HepG2 (cell line): ENCODE measurements at regions not wholly inside any gene's neighbourhood (a gene's known extent, or its start where the extent isn't known, plus 50 kb on each side); places are given as distances from the start of the nearest gene placed in this dataset.

Source experiments
- ATAC-seq: fragments of 200-7000 bp; cut with Tn5 transposase; 3 replicates; pipeline ENCODE4 v1.9.1; 2020; ENCODE audit warnings: mild to moderate bottlenecking, moderate library complexity
- BruUV-seq: library from RNA; stranded (reverse); fragments of 400-500 nt; replicated peaks from 2 replicates; lab custom pipeline; 2021; lab: Mats Ljungman, UMichigan
- CTCF ChIA-PET: fragments of 300-600 bp; formaldehyde crosslinking; extraction: SDS; loops from one replicate; lab custom pipeline; 2021; ENCODE audit warnings: low total read pairs, inconsistent platforms, low intra/inter-chr PET ratio; lab: Yijun Ruan, JAX
- POLR2A ChIA-PET: fragments of 350-600 bp; sonication (Branson Sonifier 250); formaldehyde crosslinking; loops from one replicate; lab custom pipeline; 2020; ENCODE audit warnings: antibody characterized with exemption, inconsistent platforms; lab: Yijun Ruan, JAX
- DNase-seq: peaks from one replicate; pipeline ENCODE4 v3.0.0-alpha.2; 2015; ENCODE audit warnings: low spot score
- FAIRE-seq: peaks from 3 replicates; lab custom pipeline; 2011; peaks lifted over from hg19 to GRCh38; lab: Jason Lieb, UNC
- H2AFZ ChIP-seq: one replicate; pipeline ENCODE4 v1.6.1; 2011; ENCODE audit warnings: low read length, inconsistent platforms
- H3K27ac ChIP-seq: fragments of 300-600 bp; 3 replicates; pipeline ENCODE4 v1.8.0; 2011; ENCODE audit warnings: mixed run types, mild to moderate bottlenecking, mixed read lengths, low read length, inconsistent platforms; ENCODE audit not compliant: insufficient read depth; ENCODE audit errors: extremely low read length
- H3K27me3 ChIP-seq, 2 experiments: fragments of 200-600 bp in 1 of 2; 2 replicates in 1 of 2; 3 replicates in 1 of 2; pipeline versions ENCODE4 v1.6.0 to v1.8.0; 2011; ENCODE audit warnings: low read length in 2 of 2, mild to moderate bottlenecking in 2 of 2, moderate library complexity in 2 of 2, inconsistent platforms in 1 of 2; ENCODE audit not compliant: insufficient read depth in 2 of 2, control insufficient read depth in 1 of 2
- H3K36me3 ChIP-seq, 2 experiments: fragments of 200-600 bp in 1 of 2; replicated peaks in 1 of 2; 2 replicates in 1 of 2; 3 replicates in 1 of 2; pipeline versions ENCODE4 v1.5.1 to v1.8.0; 2011; ENCODE audit warnings: low read length in 2 of 2, inconsistent platforms in 1 of 2; ENCODE audit not compliant: insufficient read depth in 2 of 2, control insufficient read depth in 1 of 2
- H3K4me1 ChIP-seq: 2 replicates; pipeline ENCODE4 v1.5.1; 2012; ENCODE audit warnings: low read length, inconsistent platforms; ENCODE audit not compliant: insufficient read depth
- H3K4me2 ChIP-seq: 2 replicates; pipeline ENCODE4 v1.6.0; 2011; ENCODE audit warnings: low read depth, low read length, inconsistent platforms
- H3K4me3 ChIP-seq, 3 experiments: fragments of 200-600 bp in 1 of 3; sonication (generic), shearing (Covaris generic) in 1 of 3; replicated peaks in 1 of 3; 2 replicates each; pipeline ENCODE4 v1.5.1; 2011 to 2016; ENCODE audit warnings: low read length in 3 of 3, inconsistent platforms in 2 of 3, low read depth in 2 of 3, mild to moderate bottlenecking in 2 of 3, control low read depth in 1 of 3, mixed read lengths in 1 of 3; ENCODE audit not compliant: insufficient read depth in 1 of 3
- H3K79me2 ChIP-seq: one replicate; pipeline ENCODE4 v1.6.1; 2011; ENCODE audit warnings: low read length, inconsistent platforms; ENCODE audit not compliant: insufficient read depth
- H3K9ac ChIP-seq: 2 replicates; pipeline ENCODE4 v1.6.0; 2011; ENCODE audit warnings: mild to moderate bottlenecking, low read depth, low read length, inconsistent platforms; ENCODE audit not compliant: insufficient read depth
- H3K9me3 ChIP-seq: 2 replicates; pipeline ENCODE4 v1.5.1; 2012; ENCODE audit warnings: mild to moderate bottlenecking, low read length
- H4K20me1 ChIP-seq: 2 replicates; pipeline ENCODE4 v1.6.0; 2011; ENCODE audit warnings: inconsistent platforms, mild to moderate bottlenecking, low read length, moderate library complexity; ENCODE audit not compliant: insufficient read depth
- CREB1 ChIP-seq, 2 experiments: fragments of 450-650 bp in 1 of 2; IDR thresholded peaks; 2 replicates each; pipeline ENCODE4 v1.6.1; 2016 to 2017; ENCODE audit warnings: control low read depth in 1 of 2, mild to moderate bottlenecking in 1 of 2, missing compliant biosample characterization in 1 of 2, missing genetic modification characterization in 1 of 2
- FOSL1 ChIP-seq: sonication (generic); formaldehyde crosslinking; IDR thresholded peaks from 2 replicates; pipeline ENCODE4 v1.9.0; 2021; ENCODE audit warnings: missing genetic modification reagents, borderline replicate concordance
- POLR2AphosphoS2 ChIP-seq: IDR thresholded peaks from 2 replicates; pipeline ENCODE4 v1.6.1; 2011; ENCODE audit warnings: low read depth, low read length, improper control_type of control experiment
- SOX6 ChIP-seq, 2 experiments: fragments of 450-650 bp in 1 of 2; sonication (generic) in 1 of 2; formaldehyde crosslinking in 1 of 2; IDR thresholded peaks; 2 replicates each; pipeline versions ENCODE4 v1.4.0 to v1.6.1; 2017 to 2020; ENCODE audit warnings: antibody characterized with exemption in 1 of 2, mild to moderate bottlenecking in 1 of 2, missing genetic modification reagents in 1 of 2
- ZNF232 ChIP-seq: sonication (generic); formaldehyde crosslinking; IDR thresholded peaks from 2 replicates; pipeline ENCODE4 v1.4.0; 2020; ENCODE audit warnings: missing genetic modification reagents, borderline replicate concordance
- ZNF468 ChIP-seq: sonication (generic); formaldehyde crosslinking; IDR thresholded peaks from 2 replicates; pipeline ENCODE4 v1.8.0; 2022; ENCODE audit warnings: mild to moderate bottlenecking, moderate library complexity, missing genetic modification reagents
- ZNF780A ChIP-seq: sonication (generic); formaldehyde crosslinking; IDR thresholded peaks from 2 replicates; pipeline ENCODE4 v1.8.0; 2022; ENCODE audit warnings: mild to moderate bottlenecking, missing genetic modification reagents, moderate library complexity
- WGBS: methylation state at CpG from one replicate; pipeline ENCODE4 v1.1.6; 2017; ENCODE audit warnings: low lambda C conversion rate; 5-methylcytosine and 5-hydroxymethylcytosine counted together
- in situ Hi-C: cut with HindIII; loops from 2 replicates; pipeline ENCODE4 v1.10.0; 2017; ENCODE audit warnings: low pct_unique_long_range_greater_than_20kb; ENCODE audit not compliant: extremely low pct_ligation_motif_present
- intact Hi-C: fragments of 100-400 bp; cut with micrococcal nuclease; formaldehyde crosslinking; loops from one replicate; pipeline ENCODE4 v1.10.0; 2022; ENCODE audit not compliant: unreplicated experiment
- TF ChIP-seq, protein P1 (sequence below): sonication (generic); formaldehyde crosslinking; IDR thresholded peaks from 2 replicates; pipeline ENCODE4 v1.5.0; 2020; ENCODE audit warnings: missing genetic modification reagents

DNA sequence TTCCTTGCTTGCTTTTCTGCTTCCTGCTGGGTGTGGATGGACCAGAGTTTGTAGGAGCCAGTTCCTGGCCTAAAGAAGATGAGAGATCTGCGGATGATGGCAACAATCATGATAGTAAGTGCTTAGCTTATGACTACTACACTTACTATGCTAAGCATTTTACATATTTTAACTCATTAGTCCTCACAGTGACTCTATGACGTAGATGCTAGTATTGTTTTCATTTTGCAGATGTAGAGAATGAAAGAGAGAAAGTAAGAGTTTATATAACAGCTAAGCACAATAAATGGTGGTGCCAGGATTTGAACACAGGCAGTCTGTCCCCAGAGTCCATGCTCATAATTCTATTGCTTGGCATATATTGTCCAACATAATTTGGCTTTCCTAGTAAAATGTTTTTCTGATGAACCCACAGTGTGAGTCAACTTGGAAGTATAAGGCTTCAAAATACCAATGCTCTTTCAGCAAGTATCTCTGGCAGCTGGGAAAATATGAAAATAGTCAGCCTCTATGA, 363.2 kb upstream of the DDHD1 start:
- in situ Hi-C loops, result no loop called here
- Histone ChIP-seq H3K27me3 (0 out of 5 replicates have a peak, but pooled peaks cover 0 to 1% of the 10 kb centered on the region in 2 experiments), H3K4me3 (no peak overlapping the region), H4K20me1 (no peaks in the 10 kb centered on the region), H3K4me2 (no peak overlapping the region), H3K9me3 (no peaks in the 10 kb centered on the region), H3K36me3 (no peaks in the 10 kb centered on the region), H3K79me2 (no peaks in the 10 kb centered on the region), H3K4me1 (peaks cover 11% of the 10 kb centered on the region), H3K9ac (no peak overlapping the region)
- WGBS, result 48% methylated on average over 2 of the region's 2 CpGs
- intact Hi-C loops, result no loop called here
- CTCF ChIA-PET, result no interaction called here
- BruUV-seq, result no TSS peak
- POLR2A ChIA-PET, result no interaction called here
- FAIRE-seq (no peak), DNase-seq (no peak)
- TF ChIP-seq POLR2AphosphoS2 (no peak), CREB1 (IDR thresholded peaks at IDR 0.05) (0 out of 2 replicates have a peak, but pooled peaks have one; percentile 19), CREB1 (CRISPR knock-in tag; IDR thresholded peaks at IDR 0.05) (no peak)
- TF ChIP-seq, all 625 proteins: peak for 1
- Histone ChIP-seq H3K27ac (no peak overlapping the region), H2AFZ (no peak overlapping the region)
- no peak for ATAC-seq

DNA sequence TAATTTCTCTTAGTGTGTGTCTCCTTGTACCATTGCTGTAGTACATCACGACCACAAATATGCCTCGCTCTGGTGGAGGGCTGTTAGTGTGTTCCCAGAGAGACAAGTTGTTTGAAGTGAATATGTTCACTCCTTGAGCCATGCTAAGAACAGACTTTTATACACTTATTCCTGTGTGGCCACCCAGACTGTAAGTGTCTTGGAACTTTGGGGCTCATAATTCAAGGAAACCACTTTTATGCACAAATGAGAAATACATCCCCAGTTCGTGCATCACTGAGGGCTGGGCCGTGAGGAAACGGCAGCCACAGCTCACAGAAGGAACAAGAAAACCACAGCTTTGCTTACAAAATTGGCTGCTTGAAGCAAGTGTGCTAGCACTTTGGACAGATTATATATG, 362.2 kb upstream of the DDHD1 start:
- 23% methylated on average over 5 of the region's 5 CpGs for WGBS
- intact Hi-C loops, result no loop called here
- CTCF ChIA-PET, result no interaction called here
- Histone ChIP-seq H4K20me1 (no peaks in the 10 kb centered on the region), H3K9ac (no peak overlapping the region), H3K9me3 (no peaks in the 10 kb centered on the region), H3K4me1 (peaks cover 4% of the 10 kb centered on the region; the same call in 1 of the 2 replicates), H3K27ac (no peak overlapping the region), H2AFZ (no peak overlapping the region), H3K4me2 (no peak overlapping the region), H3K36me3 (no peaks in the 10 kb centered on the region), H3K79me2 (no peaks in the 10 kb centered on the region), H3K27me3 (0 out of 5 replicates have a peak, but pooled peaks cover 0 to 1% of the 10 kb centered on the region in 2 experiments), H3K4me3 (no peak overlapping the region)
- TF ChIP-seq ZNF232 (no peak), ZNF780A (no peak), ZNF468 (CRISPR knock-in tag) (no peak), FOSL1 (CRISPR knock-in tag) (no peak), SOX6 (IDR thresholded peaks at IDR 0.05) (no peak), SOX6 (CRISPR knock-in tag; IDR thresholded peaks at IDR 0.05) (no peak)
- TF ChIP-seq, protein P1, sequence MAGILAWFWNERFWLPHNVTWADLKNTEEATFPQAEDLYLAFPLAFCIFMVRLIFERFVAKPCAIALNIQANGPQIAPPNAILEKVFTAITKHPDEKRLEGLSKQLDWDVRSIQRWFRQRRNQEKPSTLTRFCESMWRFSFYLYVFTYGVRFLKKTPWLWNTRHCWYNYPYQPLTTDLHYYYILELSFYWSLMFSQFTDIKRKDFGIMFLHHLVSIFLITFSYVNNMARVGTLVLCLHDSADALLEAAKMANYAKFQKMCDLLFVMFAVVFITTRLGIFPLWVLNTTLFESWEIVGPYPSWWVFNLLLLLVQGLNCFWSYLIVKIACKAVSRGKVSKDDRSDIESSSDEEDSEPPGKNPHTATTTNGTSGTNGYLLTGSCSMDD (CRISPR knock-in tag), result no peak
- no TSS peak for BruUV-seq
- in situ Hi-C loops, result no loop called here
- DNase-seq, result no peak
- no peak for ATAC-seq
- no peak for FAIRE-seq
- POLR2A ChIA-PET, result no interaction called here
